Body of pancreas (tissue), 4 donors: ENCODE measurements at regions not wholly inside any gene's neighbourhood (a gene's known extent, or its start where the extent isn't known, plus 50 kb on each side); places are given as distances from the start of the nearest gene placed in this dataset.

Source experiments
- CTCF ChIP-seq, 7 experiments: fragments of 450-650 bp in 4 of 7; fragments of 200-600 bp in 3 of 7; sonication (generic) in 3 of 7; IDR thresholded peaks; one replicate each; pipeline ENCODE4 v1.5.1; 2016 to 2019; ENCODE audit warnings: antibody characterized with exemption in 7 of 7
- POLR2A ChIP-seq, 3 donors: fragments of 450-650 bp; IDR thresholded peaks; one replicate each; pipeline ENCODE4 v1.6.1; 2016; ENCODE audit warnings: antibody characterized with exemption in 3 of 3, mild to moderate bottlenecking in 2 of 3

GRCh38 chr9:82584349-82584863 is 478.5 kb downstream of the RASEF start:
- TF ChIP-seq CTCF (IDR thresholded peaks at IDR 0.05) (no peak), POLR2A (IDR thresholded peaks at IDR 0.05) (no peak)
